GM12892 (cell line): ENCODE measurements at regions not wholly inside any gene's neighbourhood (a gene's known extent, or its start where the extent isn't known, plus 50 kb on each side); places are given as distances from the start of the nearest gene placed in this dataset.

Source experiments
- POLR2A ChIP-seq: IDR thresholded peaks from 2 replicates; pipeline ENCODE4 v1.6.1; 2011; ENCODE audit warnings: low read depth, low read length, control low read depth
- POLR2AphosphoS5 ChIP-seq: IDR thresholded peaks from 2 replicates; pipeline ENCODE4 v1.6.1; 2011; ENCODE audit warnings: low read depth, low read length, control low read depth
- TAF1 ChIP-seq: IDR thresholded peaks from 2 replicates; pipeline ENCODE4 v1.6.1; 2011; ENCODE audit warnings: low read depth, mild to moderate bottlenecking, control low read depth, low read length, borderline replicate concordance

DNA sequence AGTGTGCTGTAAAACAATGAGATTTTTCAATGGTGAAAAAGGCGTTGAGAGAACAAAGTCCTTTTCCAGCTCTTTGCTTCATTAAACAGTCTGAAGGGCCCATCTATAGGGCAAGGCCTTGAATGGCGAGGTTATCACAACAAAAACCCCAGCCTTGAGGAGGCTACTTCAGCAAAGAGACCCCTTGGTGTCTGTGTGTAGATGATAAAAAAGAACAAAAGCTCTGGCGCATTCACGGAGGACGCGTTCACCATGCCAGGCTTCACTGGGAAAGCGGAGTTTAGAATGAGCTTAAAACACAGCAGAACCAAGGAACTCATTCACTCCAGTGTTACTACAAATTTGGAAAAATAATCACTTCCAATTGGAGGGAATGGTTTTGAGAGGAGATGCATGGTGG, 530.0 kb upstream of the ARGLU1 start:
- TF ChIP-seq POLR2A (no peak), POLR2AphosphoS5 (no peak), TAF1 (no peak)
